WTC11 (cell line): ENCODE measurements at regions not wholly inside any gene's neighbourhood (a gene's known extent, or its start where the extent isn't known, plus 50 kb on each side); places are given as distances from the start of the nearest gene placed in this dataset.

Experiments used
- ATAC-seq: fragments of 200-7000 bp; cut with Tn5 transposase; 2 replicates; pipeline ENCODE4 v1.10.0; 2021; ENCODE audit warnings: mild to moderate bottlenecking, moderate library complexity
- CTCF ChIA-PET: fragments of 300-600 bp; sonication (Branson Sonifier 250); formaldehyde crosslinking; loops from one replicate; lab custom pipeline; 2021; ENCODE audit warnings: antibody characterized with exemption; lab: Charles Lee
- POLR2A ChIA-PET: fragments of 350-600 bp; sonication (Branson Sonifier 250); formaldehyde crosslinking; loops from one replicate; lab custom pipeline; 2021; ENCODE audit warnings: antibody characterized with exemption; lab: Charles Lee
- DNase-seq: peaks from one replicate; pipeline ENCODE4 v3.0.0; 2021; ENCODE audit warnings: low spot score
- H3K27ac Mint-ChIP-seq: 2 replicates; pipeline ENCODE4 v1.8.0; 2021; ENCODE audit warnings: mixed read lengths
- H3K27me3 Mint-ChIP-seq: 2 replicates; pipeline ENCODE4 v1.8.0; 2021; ENCODE audit warnings: low read depth, mild to moderate bottlenecking, moderate library complexity, mixed read lengths
- H3K36me3 Mint-ChIP-seq: 2 replicates; pipeline ENCODE4 v1.8.0; 2021; ENCODE audit warnings: mixed read lengths
- H3K4me1 Mint-ChIP-seq: 2 replicates; pipeline ENCODE4 v1.8.0; 2022; ENCODE audit warnings: mixed read lengths
- H3K4me3 Mint-ChIP-seq: 2 replicates; pipeline ENCODE4 v1.8.0; 2021; ENCODE audit warnings: mild to moderate bottlenecking, moderate library complexity, mixed read lengths
- H3K9me3 Mint-ChIP-seq: 2 replicates; pipeline ENCODE4 v1.8.0; 2021; ENCODE audit warnings: mixed read lengths
- CREM ChIP-seq: sonication (generic); formaldehyde crosslinking; IDR thresholded peaks from 2 replicates; pipeline ENCODE4 v1.8.1; 2022; ENCODE audit warnings: mild to moderate bottlenecking, missing genetic modification reagents, moderate library complexity
- ELF4 ChIP-seq: sonication (generic); formaldehyde crosslinking; IDR thresholded peaks from 2 replicates; pipeline ENCODE4 v1.8.1; 2022; ENCODE audit warnings: low read depth, mild to moderate bottlenecking, moderate library complexity, missing genetic modification reagents
- FOXJ3 ChIP-seq: sonication (generic); formaldehyde crosslinking; IDR thresholded peaks from 2 replicates; pipeline ENCODE4 v1.9.0; 2021; ENCODE audit warnings: missing genetic modification reagents, mild to moderate bottlenecking, borderline replicate concordance
- FOXP1 ChIP-seq: sonication (generic); formaldehyde crosslinking; IDR thresholded peaks from 2 replicates; pipeline ENCODE4 v1.8.0; 2022; ENCODE audit warnings: missing genetic modification reagents, mild to moderate bottlenecking, moderate library complexity, borderline replicate concordance
- JAZF1 ChIP-seq: fragments of 250-450 bp; sonication (Bioruptor Pico); IDR thresholded peaks from 2 replicates; pipeline ENCODE4 v1.9.0; 2021; ENCODE audit warnings: moderate library complexity, mild to moderate bottlenecking, inconsistent platforms
- MXD4 ChIP-seq: fragments of 250-450 bp; sonication (Bioruptor Pico); IDR thresholded peaks from 2 replicates; pipeline ENCODE4 v1.8.0; 2021; ENCODE audit warnings: mild to moderate bottlenecking, moderate library complexity, borderline replicate concordance
- MYBL2 ChIP-seq: sonication (generic); formaldehyde crosslinking; IDR thresholded peaks from 2 replicates; pipeline ENCODE4 v1.8.1; 2023; ENCODE audit warnings: mild to moderate bottlenecking, moderate library complexity, missing genetic modification reagents
- NR3C1 ChIP-seq: sonication (generic); formaldehyde crosslinking; conservative IDR thresholded peaks from 2 replicates; pipeline ENCODE4 v1.8.1; 2023; ENCODE audit warnings: low read depth, mild to moderate bottlenecking, missing genetic modification reagents
- OVOL2 ChIP-seq: fragments of 250-450 bp; sonication (Bioruptor Pico); IDR thresholded peaks from 2 replicates; pipeline ENCODE4 v1.9.0; 2021; ENCODE audit warnings: mild to moderate bottlenecking, borderline replicate concordance
- RELA ChIP-seq: sonication (generic); formaldehyde crosslinking; IDR thresholded peaks from 2 replicates; pipeline ENCODE4 v1.8.1; 2022; ENCODE audit warnings: missing genetic modification reagents, mild to moderate bottlenecking, borderline replicate concordance
- RORB ChIP-seq: fragments of 250-450 bp; sonication (Bioruptor Pico); IDR thresholded peaks from 2 replicates; pipeline ENCODE4 v1.9.0; 2021; ENCODE audit warnings: mild to moderate bottlenecking
- SMAD4 ChIP-seq: sonication (generic); formaldehyde crosslinking; IDR thresholded peaks from 2 replicates; pipeline ENCODE4 v1.8.0; 2022; ENCODE audit warnings: mild to moderate bottlenecking, missing genetic modification reagents
- TCF7 ChIP-seq: sonication (generic); formaldehyde crosslinking; IDR thresholded peaks from 2 replicates; pipeline ENCODE4 v1.8.0; 2022; ENCODE audit warnings: mild to moderate bottlenecking, low read depth, missing genetic modification reagents, moderate library complexity
- TEAD1 ChIP-seq: sonication (generic); formaldehyde crosslinking; IDR thresholded peaks from 2 replicates; pipeline ENCODE4 v1.8.0; 2022; ENCODE audit warnings: mild to moderate bottlenecking, missing genetic modification reagents
- TEAD4 ChIP-seq: sonication (generic); formaldehyde crosslinking; IDR thresholded peaks from 2 replicates; pipeline ENCODE4 v1.8.0; 2022; ENCODE audit warnings: mild to moderate bottlenecking, missing genetic modification reagents
- ZNF232 ChIP-seq: sonication (generic); formaldehyde crosslinking; IDR thresholded peaks from 2 replicates; pipeline ENCODE4 v1.8.0; 2022; ENCODE audit warnings: mild to moderate bottlenecking, missing genetic modification reagents
- ZNF671 ChIP-seq: fragments of 250-450 bp; sonication (Bioruptor Pico); IDR thresholded peaks from 2 replicates; pipeline ENCODE4 v1.8.0; 2021; ENCODE audit warnings: mild to moderate bottlenecking
- TF ChIP-seq, protein P1 (sequence below): fragments of 250-450 bp; sonication (Bioruptor Pico); conservative IDR thresholded peaks from 2 replicates; pipeline ENCODE4 v1.9.0; 2021; ENCODE audit warnings: mild to moderate bottlenecking
- TF ChIP-seq, protein P2 (sequence below): fragments of 250-450 bp; sonication (Bioruptor Pico); IDR thresholded peaks from 2 replicates; pipeline ENCODE4 v1.9.0; 2021; ENCODE audit warnings: moderate library complexity, mild to moderate bottlenecking, inconsistent platforms, borderline replicate concordance
- TF ChIP-seq, protein P3 (sequence below): sonication (generic); formaldehyde crosslinking; IDR thresholded peaks from 2 replicates; pipeline ENCODE4 v1.8.0; 2022; ENCODE audit warnings: mild to moderate bottlenecking, missing genetic modification reagents
- TF ChIP-seq, protein P4 (sequence below): sonication (generic); formaldehyde crosslinking; IDR thresholded peaks from 2 replicates; pipeline ENCODE4 v1.8.0; 2022; ENCODE audit warnings: missing genetic modification reagents

DNA sequence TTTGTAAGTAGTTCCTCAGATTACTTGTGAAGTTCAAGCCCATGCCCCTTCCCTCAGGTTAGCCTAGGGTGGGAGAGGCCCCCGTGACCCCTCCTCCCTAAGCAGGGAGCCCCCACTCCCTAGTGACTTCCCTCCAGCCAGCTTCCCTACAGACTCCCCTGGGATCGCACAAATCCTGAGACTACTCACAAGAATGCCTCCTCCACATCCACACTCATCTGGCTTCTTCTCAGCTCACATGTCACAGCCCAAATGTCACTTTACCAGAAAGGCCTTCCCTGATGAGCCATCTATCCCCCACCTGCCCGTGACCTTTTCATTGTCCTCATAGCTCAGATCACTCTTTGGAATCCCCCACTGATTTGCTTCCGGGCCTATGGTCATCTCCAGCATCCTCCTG lies 96.7 kb upstream of the ARAP3 start:
- CTCF ChIA-PET, result interaction anchor here (0.7 to 4.3 kb wide), 5 partner anchors 10 to 191 kb away, joined by 3 to 28 read pairs (median 3); partner anchors contain the start of genes PCDH1 and RNF14
- Mint-ChIP-seq H3K27me3 (no peaks in the 10 kb centered on the region), H3K9me3 (peaks cover 3% of the 10 kb centered on the region; the same call in 1 of the 2 replicates)
- no peak for ATAC-seq
- TF ChIP-seq SMAD4 (CRISPR knock-in tag) (no peak), NR3C1 (CRISPR knock-in tag) (no peak), JAZF1 (no peak)
- TF ChIP-seq, protein P1, sequence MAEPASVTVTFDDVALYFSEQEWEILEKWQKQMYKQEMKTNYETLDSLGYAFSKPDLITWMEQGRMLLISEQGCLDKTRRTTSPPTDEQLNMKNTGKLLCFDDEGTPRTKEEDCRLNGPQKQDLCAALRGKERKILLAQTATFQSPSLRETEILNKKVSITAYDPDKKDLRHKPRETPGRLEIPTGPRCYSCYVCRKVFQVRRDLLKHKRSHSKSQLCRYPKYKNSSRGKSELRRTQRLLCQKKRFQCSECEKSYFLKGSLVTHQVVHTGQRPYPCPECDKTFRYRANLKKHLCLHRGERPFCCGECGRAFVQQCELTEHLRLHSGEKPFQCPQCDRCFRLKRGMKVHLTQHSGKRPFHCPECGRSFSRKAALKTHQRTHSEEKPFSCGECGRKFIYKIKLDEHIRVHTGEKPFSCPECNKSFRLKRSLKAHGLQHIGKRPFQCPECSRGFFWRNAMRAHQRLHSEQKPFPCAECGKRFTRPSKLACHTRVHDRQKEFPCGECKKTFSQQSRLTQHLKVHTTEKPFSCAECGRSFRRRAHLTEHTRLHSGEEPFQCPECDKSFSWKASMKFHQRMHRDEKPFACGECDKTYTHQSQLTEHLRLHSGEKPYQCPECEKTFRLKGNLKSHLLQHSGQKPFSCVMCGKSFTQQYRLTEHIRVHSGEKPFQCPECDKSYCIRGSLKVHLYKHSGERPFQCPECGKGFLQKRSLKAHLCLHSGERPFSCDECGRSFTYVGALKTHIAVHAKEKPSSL (CRISPR knock-in tag), result no peak
- TF ChIP-seq, all 79 proteins: peak for 0
- H3K27ac Mint-ChIP-seq, result no peak overlapping the region
- no peak overlapping the region for H3K4me3 Mint-ChIP-seq
- POLR2A ChIA-PET, result interaction anchor here (0.8 kb wide), 1 partner anchor 8 kb away, joined by 3 read pairs; no protein-coding TSS in a partner anchor
- peaks cover 43% of the 10 kb centered on the region for H3K4me1 Mint-ChIP-seq
- no peaks in the 10 kb centered on the region for H3K36me3 Mint-ChIP-seq
- no peak for DNase-seq

DNA sequence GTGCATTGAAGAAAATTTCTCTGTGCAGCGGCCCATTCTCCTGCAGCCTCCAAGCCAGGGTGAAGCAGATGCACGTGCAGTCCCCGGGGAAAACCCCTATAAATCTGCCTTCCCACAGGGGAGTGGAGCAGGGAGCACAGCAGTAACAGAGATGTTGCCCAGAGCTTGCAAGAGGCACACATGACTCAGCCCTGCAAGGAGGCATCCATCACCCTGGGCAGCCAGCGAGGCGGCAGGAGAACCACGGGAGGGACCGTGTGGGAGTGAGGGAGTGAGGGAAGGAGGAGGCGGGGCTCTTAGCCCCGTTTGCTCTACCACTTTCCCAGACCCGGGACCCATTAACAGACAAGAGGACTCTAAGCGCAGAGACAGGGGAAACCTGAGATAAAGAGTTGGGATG lies 96.2 kb upstream of the ARAP3 start:
- Mint-ChIP-seq H3K36me3 (no peaks in the 10 kb centered on the region), H3K4me1 (peaks cover 38% of the 10 kb centered on the region), H3K27me3 (no peaks in the 10 kb centered on the region), H3K4me3 (no peak overlapping the region), H3K9me3 (peaks cover 3% of the 10 kb centered on the region; the same call in 1 of the 2 replicates)
- ChIA-PET POLR2A (interaction anchor here (0.8 kb wide), 1 partner anchor 8 kb away, joined by 3 read pairs; no protein-coding TSS in a partner anchor), CTCF (interaction anchor here (0.7 to 4.3 kb wide), 4 partner anchors 21 to 191 kb away, joined by 3 to 24 read pairs (median 4); partner anchors contain the start of gene RNF14)
- TF ChIP-seq ZNF232 (CRISPR knock-in tag) (no peak), MXD4 (CRISPR knock-in tag) (no peak), ZNF671 (CRISPR knock-in tag) (no peak), FOXP1 (CRISPR knock-in tag) (no peak), OVOL2 (CRISPR knock-in tag) (no peak), FOXJ3 (CRISPR knock-in tag) (no peak), CREM (CRISPR knock-in tag) (no peak), ELF4 (CRISPR knock-in tag) (no peak), RELA (CRISPR knock-in tag) (no peak), RORB (no peak), TCF7 (CRISPR knock-in tag) (no peak), MYBL2 (CRISPR knock-in tag) (no peak), TEAD4 (CRISPR knock-in tag) (no peak), TEAD1 (CRISPR knock-in tag) (no peak)
- TF ChIP-seq, protein P2, sequence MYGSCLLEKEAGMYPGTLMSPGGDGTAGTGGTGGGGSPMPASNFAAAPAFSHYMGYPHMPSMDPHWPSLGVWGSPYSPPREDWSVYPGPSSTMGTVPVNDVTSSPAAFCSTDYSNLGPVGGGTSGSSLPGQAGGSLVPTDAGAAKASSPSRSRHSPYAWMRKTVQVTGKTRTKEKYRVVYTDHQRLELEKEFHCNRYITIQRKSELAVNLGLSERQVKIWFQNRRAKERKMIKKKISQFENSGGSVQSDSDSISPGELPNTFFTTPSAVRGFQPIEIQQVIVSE (CRISPR knock-in tag), result no peak
- TF ChIP-seq, protein P3, sequence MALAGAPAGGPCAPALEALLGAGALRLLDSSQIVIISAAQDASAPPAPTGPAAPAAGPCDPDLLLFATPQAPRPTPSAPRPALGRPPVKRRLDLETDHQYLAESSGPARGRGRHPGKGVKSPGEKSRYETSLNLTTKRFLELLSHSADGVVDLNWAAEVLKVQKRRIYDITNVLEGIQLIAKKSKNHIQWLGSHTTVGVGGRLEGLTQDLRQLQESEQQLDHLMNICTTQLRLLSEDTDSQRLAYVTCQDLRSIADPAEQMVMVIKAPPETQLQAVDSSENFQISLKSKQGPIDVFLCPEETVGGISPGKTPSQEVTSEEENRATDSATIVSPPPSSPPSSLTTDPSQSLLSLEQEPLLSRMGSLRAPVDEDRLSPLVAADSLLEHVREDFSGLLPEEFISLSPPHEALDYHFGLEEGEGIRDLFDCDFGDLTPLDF, result no peak
- TF ChIP-seq, protein P4, sequence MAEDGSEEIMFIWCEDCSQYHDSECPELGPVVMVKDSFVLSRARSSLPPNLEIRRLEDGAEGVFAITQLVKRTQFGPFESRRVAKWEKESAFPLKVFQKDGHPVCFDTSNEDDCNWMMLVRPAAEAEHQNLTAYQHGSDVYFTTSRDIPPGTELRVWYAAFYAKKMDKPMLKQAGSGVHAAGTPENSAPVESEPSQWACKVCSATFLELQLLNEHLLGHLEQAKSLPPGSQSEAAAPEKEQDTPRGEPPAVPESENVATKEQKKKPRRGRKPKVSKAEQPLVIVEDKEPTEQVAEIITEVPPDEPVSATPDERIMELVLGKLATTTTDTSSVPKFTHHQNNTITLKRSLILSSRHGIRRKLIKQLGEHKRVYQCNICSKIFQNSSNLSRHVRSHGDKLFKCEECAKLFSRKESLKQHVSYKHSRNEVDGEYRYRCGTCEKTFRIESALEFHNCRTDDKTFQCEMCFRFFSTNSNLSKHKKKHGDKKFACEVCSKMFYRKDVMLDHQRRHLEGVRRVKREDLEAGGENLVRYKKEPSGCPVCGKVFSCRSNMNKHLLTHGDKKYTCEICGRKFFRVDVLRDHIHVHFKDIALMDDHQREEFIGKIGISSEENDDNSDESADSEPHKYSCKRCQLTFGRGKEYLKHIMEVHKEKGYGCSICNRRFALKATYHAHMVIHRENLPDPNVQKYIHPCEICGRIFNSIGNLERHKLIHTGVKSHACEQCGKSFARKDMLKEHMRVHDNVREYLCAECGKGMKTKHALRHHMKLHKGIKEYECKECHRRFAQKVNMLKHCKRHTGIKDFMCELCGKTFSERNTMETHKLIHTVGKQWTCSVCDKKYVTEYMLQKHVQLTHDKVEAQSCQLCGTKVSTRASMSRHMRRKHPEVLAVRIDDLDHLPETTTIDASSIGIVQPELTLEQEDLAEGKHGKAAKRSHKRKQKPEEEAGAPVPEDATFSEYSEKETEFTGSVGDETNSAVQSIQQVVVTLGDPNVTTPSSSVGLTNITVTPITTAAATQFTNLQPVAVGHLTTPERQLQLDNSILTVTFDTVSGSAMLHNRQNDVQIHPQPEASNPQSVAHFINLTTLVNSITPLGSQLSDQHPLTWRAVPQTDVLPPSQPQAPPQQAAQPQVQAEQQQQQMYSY, result no peak
- TF ChIP-seq, all 79 proteins: peak for 0
- ATAC-seq (peak; percentile 45), DNase-seq (no peak)
- H3K27ac Mint-ChIP-seq, result no peak overlapping the region
